HEK293 (cell line): ENCODE measurements at regions not wholly inside any gene's neighbourhood (a gene's known extent, or its start where the extent isn't known, plus 50 kb on each side); places are given as distances from the start of the nearest gene placed in this dataset.

ENCODE experiments used
- CTCF ChIA-PET: fragments of 350-600 bp; formaldehyde crosslinking; extraction: SDS; loops from one replicate; lab custom pipeline; 2021; ENCODE audit warnings: antibody characterized with exemption; lab: Yijun Ruan, JAX
- POLR2A ChIA-PET: fragments of 300-600 bp; formaldehyde crosslinking; extraction: SDS; loops from one replicate; lab custom pipeline; 2020; ENCODE audit warnings: antibody characterized with exemption, inconsistent platforms; lab: Yijun Ruan, JAX
- H3K27ac ChIP-seq: fragments of 200-500 bp; sonication (Bioruptor generic); 2 replicates; pipeline ENCODE4 v1.5.1; 2014; ENCODE audit warnings: low read depth, low read length, control low read depth, inconsistent platforms; ENCODE audit errors: extremely low read depth
- H3K36me3 ChIP-seq, 2 experiments: fragments of 200-500 bp in 1 of 2; sonication (Bioruptor generic) in 1 of 2; 1 replicate in 1 of 2; 2 replicates in 1 of 2; pipeline ENCODE4 v1.5.1; 2014 to 2017; ENCODE audit warnings: inconsistent platforms in 2 of 2, low read length in 2 of 2; ENCODE audit not compliant: control insufficient read depth in 2 of 2, insufficient read depth in 1 of 2
- H3K4me1 ChIP-seq: fragments of 200-500 bp; sonication (Bioruptor generic); 2 replicates; pipeline ENCODE4 v1.5.1; 2014; ENCODE audit warnings: mild to moderate bottlenecking, low read length, inconsistent platforms; ENCODE audit not compliant: control insufficient read depth, insufficient read depth
- H3K4me3 ChIP-seq: 2 replicates; pipeline ENCODE4 v1.5.1; 2011; ENCODE audit warnings: low read depth, mild to moderate bottlenecking, control low read depth, low read length, moderate library complexity
- H3K9me3 ChIP-seq: fragments of 200-500 bp; sonication (Bioruptor generic); 2 replicates; pipeline ENCODE4 v1.5.1; 2014; ENCODE audit warnings: low read depth, low read length, inconsistent platforms; ENCODE audit not compliant: control insufficient read depth, insufficient read depth
- GLI2 ChIP-seq: fragments of 450-650 bp; formaldehyde crosslinking; IDR thresholded peaks from 2 replicates; pipeline ENCODE4; 2017; ENCODE audit warnings: missing biosample characterization, missing genetic modification characterization, low read depth, borderline replicate concordance
- GLI4 ChIP-seq: fragments of 450-650 bp; formaldehyde crosslinking; IDR thresholded peaks from 2 replicates; pipeline ENCODE4 v1.5.1; 2016; ENCODE audit warnings: missing biosample characterization, missing genetic modification characterization
- GLIS1 ChIP-seq: fragments of 450-650 bp; formaldehyde crosslinking; IDR thresholded peaks from 2 replicates; pipeline ENCODE4 v1.5.1; 2016; ENCODE audit warnings: missing biosample characterization, missing genetic modification characterization
- HOXD13 ChIP-seq: sonication (generic); formaldehyde crosslinking; IDR thresholded peaks from 2 replicates; pipeline ENCODE4 v1.8.0; 2022; ENCODE audit warnings: missing genetic modification reagents, borderline replicate concordance
- PRDM10 ChIP-seq: fragments of 450-650 bp; formaldehyde crosslinking; IDR thresholded peaks from 2 replicates; pipeline ENCODE4 v1.5.1; 2016; ENCODE audit warnings: missing biosample characterization, missing genetic modification characterization
- SP2 ChIP-seq: fragments of 450-650 bp; formaldehyde crosslinking; IDR thresholded peaks from 2 replicates; pipeline ENCODE4 v1.5.1; 2016; ENCODE audit warnings: missing biosample characterization, missing genetic modification characterization
- ZFHX2 ChIP-seq: fragments of 450-650 bp; formaldehyde crosslinking; conservative IDR thresholded peaks from 2 replicates; pipeline ENCODE4 v1.5.1; 2016; ENCODE audit warnings: missing biosample characterization, missing genetic modification characterization
- ZNF10 ChIP-seq: fragments of 450-650 bp; formaldehyde crosslinking; IDR thresholded peaks from 2 replicates; pipeline ENCODE4 v1.5.1; 2017; ENCODE audit warnings: missing biosample characterization, missing genetic modification characterization
- ZNF133 ChIP-seq: fragments of 450-650 bp; formaldehyde crosslinking; IDR thresholded peaks from 2 replicates; pipeline ENCODE4 v1.5.1; 2016; ENCODE audit warnings: missing biosample characterization, missing genetic modification characterization
- ZNF169 ChIP-seq: fragments of 450-650 bp; formaldehyde crosslinking; IDR thresholded peaks from 2 replicates; pipeline ENCODE4 v1.5.1; 2016; ENCODE audit warnings: missing biosample characterization, missing genetic modification characterization
- ZNF174 ChIP-seq: fragments of 450-650 bp; formaldehyde crosslinking; IDR thresholded peaks from 2 replicates; pipeline ENCODE4 v1.5.0; 2017; ENCODE audit warnings: missing biosample characterization, mild to moderate bottlenecking, missing genetic modification characterization
- ZNF202 ChIP-seq: fragments of 450-650 bp; formaldehyde crosslinking; IDR thresholded peaks from 2 replicates; pipeline ENCODE4 v1.5.1; 2016; ENCODE audit warnings: missing biosample characterization, missing genetic modification characterization, borderline replicate concordance
- ZNF221 ChIP-seq: fragments of 450-650 bp; formaldehyde crosslinking; IDR thresholded peaks from 2 replicates; pipeline ENCODE4 v1.5.1; 2017; ENCODE audit warnings: missing biosample characterization, missing genetic modification characterization, borderline replicate concordance
- ZNF335 ChIP-seq: fragments of 450-650 bp; formaldehyde crosslinking; conservative IDR thresholded peaks from 2 replicates; pipeline ENCODE4 v1.5.1; 2016; ENCODE audit warnings: missing biosample characterization, missing genetic modification characterization
- ZNF37A ChIP-seq: fragments of 450-650 bp; IDR thresholded peaks from 2 replicates; pipeline ENCODE4 v1.5.1; 2018; ENCODE audit warnings: missing biosample characterization, missing genetic modification characterization
- ZNF416 ChIP-seq: fragments of 450-650 bp; formaldehyde crosslinking; IDR thresholded peaks from 2 replicates; pipeline ENCODE4 v1.5.1; 2016; ENCODE audit warnings: missing biosample characterization, missing genetic modification characterization
- ZNF433 ChIP-seq: fragments of 450-650 bp; formaldehyde crosslinking; IDR thresholded peaks from 2 replicates; pipeline ENCODE4 v1.5.1; 2016; ENCODE audit warnings: missing biosample characterization, missing genetic modification characterization, low read depth
- ZNF501 ChIP-seq: fragments of 450-650 bp; formaldehyde crosslinking; IDR thresholded peaks from 2 replicates; pipeline ENCODE4 v1.5.1; 2016; ENCODE audit warnings: missing biosample characterization, missing genetic modification characterization
- ZNF701 ChIP-seq: fragments of 450-650 bp; formaldehyde crosslinking; IDR thresholded peaks from 2 replicates; pipeline ENCODE4 v1.5.1; 2016; ENCODE audit warnings: missing biosample characterization, missing genetic modification characterization
- ZNF792 ChIP-seq: fragments of 450-650 bp; formaldehyde crosslinking; IDR thresholded peaks from 2 replicates; pipeline ENCODE4 v1.5.1; 2016; ENCODE audit warnings: missing biosample characterization, missing genetic modification characterization
- TF ChIP-seq, protein P1 (sequence below): fragments of 450-650 bp; formaldehyde crosslinking; IDR thresholded peaks from 2 replicates; pipeline ENCODE4 v1.5.1; 2017; ENCODE audit warnings: missing biosample characterization, missing genetic modification characterization
- TF ChIP-seq, protein P2 (sequence below): fragments of 450-650 bp; formaldehyde crosslinking; IDR thresholded peaks from 2 replicates; pipeline ENCODE4 v1.5.1; 2017; ENCODE audit warnings: missing biosample characterization, missing genetic modification characterization
- TF ChIP-seq, protein P3 (sequence below): fragments of 450-650 bp; formaldehyde crosslinking; IDR thresholded peaks from 2 replicates; pipeline ENCODE4 v1.5.1; 2017; ENCODE audit warnings: missing biosample characterization, missing genetic modification characterization

DNA sequence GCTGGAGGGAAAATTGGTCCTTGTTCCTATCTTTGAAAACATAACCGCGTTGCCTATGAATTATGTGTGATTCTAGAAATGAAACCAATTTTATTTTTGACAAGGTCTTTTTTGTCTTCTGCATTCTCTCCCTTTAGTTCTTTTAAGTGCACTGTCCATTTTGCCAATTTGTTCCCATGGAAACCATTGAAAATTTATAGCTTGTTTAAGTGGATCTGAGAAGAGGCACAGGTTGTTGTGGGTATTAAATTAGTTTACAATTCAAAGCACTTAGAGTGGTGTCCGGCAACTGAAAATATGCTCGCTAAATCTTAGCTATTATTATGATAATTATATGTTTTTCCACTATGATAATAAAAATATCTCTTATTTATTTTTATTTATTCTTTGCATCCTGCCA lies 107.5 kb upstream of the FSHR start (continued):
- TF ChIP-seq ZNF501 (tag by site-specific recombination) (no peak), ZNF133 (tag by site-specific recombination) (no peak), ZNF10 (tag by site-specific recombination) (no peak)
- TF ChIP-seq, protein P1, sequence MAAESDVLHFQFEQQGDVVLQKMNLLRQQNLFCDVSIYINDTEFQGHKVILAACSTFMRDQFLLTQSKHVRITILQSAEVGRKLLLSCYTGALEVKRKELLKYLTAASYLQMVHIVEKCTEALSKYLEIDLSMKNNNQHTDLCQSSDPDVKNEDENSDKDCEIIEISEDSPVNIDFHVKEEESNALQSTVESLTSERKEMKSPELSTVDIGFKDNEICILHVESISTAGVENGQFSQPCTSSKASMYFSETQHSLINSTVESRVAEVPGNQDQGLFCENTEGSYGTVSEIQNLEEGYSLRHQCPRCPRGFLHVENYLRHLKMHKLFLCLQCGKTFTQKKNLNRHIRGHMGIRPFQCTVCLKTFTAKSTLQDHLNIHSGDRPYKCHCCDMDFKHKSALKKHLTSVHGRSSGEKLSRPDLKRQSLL = no peak
- TF ChIP-seq, protein P2, sequence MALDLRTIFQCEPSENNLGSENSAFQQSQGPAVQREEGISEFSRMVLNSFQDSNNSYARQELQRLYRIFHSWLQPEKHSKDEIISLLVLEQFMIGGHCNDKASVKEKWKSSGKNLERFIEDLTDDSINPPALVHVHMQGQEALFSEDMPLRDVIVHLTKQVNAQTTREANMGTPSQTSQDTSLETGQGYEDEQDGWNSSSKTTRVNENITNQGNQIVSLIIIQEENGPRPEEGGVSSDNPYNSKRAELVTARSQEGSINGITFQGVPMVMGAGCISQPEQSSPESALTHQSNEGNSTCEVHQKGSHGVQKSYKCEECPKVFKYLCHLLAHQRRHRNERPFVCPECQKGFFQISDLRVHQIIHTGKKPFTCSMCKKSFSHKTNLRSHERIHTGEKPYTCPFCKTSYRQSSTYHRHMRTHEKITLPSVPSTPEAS (tag by site-specific recombination) = no peak
- TF ChIP-seq, all 188 proteins: peak for 0

GRCh38 chr2:49260979-49261538 lies 106.7 kb upstream of the FSHR start:
- H3K36me3 ChIP-seq = no peaks in the 10 kb centered on the region
- no peak overlapping the region for H3K27ac ChIP-seq
- POLR2A ChIA-PET = no interaction called here
- TF ChIP-seq ZNF174 (tag by site-specific recombination) (no peak), ZNF335 (tag by site-specific recombination) (no peak), ZNF221 (tag by site-specific recombination) (no peak), ZNF701 (tag by site-specific recombination) (no peak), HOXD13 (CRISPR knock-in tag) (no peak), ZNF416 (tag by site-specific recombination) (no peak), GLI2 (tag by site-specific recombination) (no peak), ZFHX2 (tag by site-specific recombination) (no peak), GLIS1 (no peak), ZNF37A (tag by site-specific recombination) (no peak), SP2 (tag by site-specific recombination) (no peak)
- TF ChIP-seq, protein P3, sequence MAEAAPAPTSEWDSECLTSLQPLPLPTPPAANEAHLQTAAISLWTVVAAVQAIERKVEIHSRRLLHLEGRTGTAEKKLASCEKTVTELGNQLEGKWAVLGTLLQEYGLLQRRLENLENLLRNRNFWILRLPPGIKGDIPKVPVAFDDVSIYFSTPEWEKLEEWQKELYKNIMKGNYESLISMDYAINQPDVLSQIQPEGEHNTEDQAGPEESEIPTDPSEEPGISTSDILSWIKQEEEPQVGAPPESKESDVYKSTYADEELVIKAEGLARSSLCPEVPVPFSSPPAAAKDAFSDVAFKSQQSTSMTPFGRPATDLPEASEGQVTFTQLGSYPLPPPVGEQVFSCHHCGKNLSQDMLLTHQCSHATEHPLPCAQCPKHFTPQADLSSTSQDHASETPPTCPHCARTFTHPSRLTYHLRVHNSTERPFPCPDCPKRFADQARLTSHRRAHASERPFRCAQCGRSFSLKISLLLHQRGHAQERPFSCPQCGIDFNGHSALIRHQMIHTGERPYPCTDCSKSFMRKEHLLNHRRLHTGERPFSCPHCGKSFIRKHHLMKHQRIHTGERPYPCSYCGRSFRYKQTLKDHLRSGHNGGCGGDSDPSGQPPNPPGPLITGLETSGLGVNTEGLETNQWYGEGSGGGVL (tag by site-specific recombination) = no peak
- H3K9me3 ChIP-seq = no peaks in the 10 kb centered on the region
- H3K4me1 ChIP-seq = no peaks in the 10 kb centered on the region
- CTCF ChIA-PET = no interaction called here
- H3K4me3 ChIP-seq = no peak overlapping the region

- CTCF ChIA-PET = no interaction called here
- H3K4me3 ChIP-seq = no peak overlapping the region
- TF ChIP-seq PRDM10 (no peak), GLI4 (tag by site-specific recombination) (no peak), ZNF202 (tag by site-specific recombination) (no peak), ZNF792 (tag by site-specific recombination) (no peak), ZNF433 (no peak), ZNF169 (tag by site-specific recombination) (no peak)
- H3K27ac ChIP-seq = no peak overlapping the region
- no peaks in the 10 kb centered on the region for H3K9me3 ChIP-seq
- H3K4me1 ChIP-seq = no peaks in the 10 kb centered on the region
- no peaks in the 10 kb centered on the region for H3K36me3 ChIP-seq
- POLR2A ChIA-PET = no interaction called here
These were observed 105.6 kb upstream of the FSHR start for GRCh38 chr2:49259926-49260325.
